ENCODE measurements at regions not wholly inside any gene's neighbourhood (a gene's known extent, or its start where the extent isn't known, plus 50 kb on each side); places are given as distances from the start of the nearest gene placed in this dataset.

GRCh38 chr5:5658889-5659465, 236.5 kb downstream of the ICE1 start:
- in situ Hi-C loops (cut with MboI; ENCODE audit: low sequenced_read_pairs, unreplicated experiment), result no loop called here
- TF ChIP-seq CTCF (IDR thresholded peaks at IDR 0.05; ENCODE audit: borderline replicate concordance, control extremely low read depth, extremely low read depth, insufficient read depth, missing control alignments), result no peak

GRCh38 chr5:5658226-5658625, 235.7 kb downstream of the ICE1 start:
- no peak for TF ChIP-seq CTCF (IDR thresholded peaks at IDR 0.05; ENCODE audit: borderline replicate concordance, control extremely low read depth, extremely low read depth, insufficient read depth, missing control alignments)
- in situ Hi-C loops (cut with MboI; ENCODE audit: low sequenced_read_pairs, unreplicated experiment), result no loop called here
- no peak for DNase-seq (ENCODE audit: low spot score)

More at GRCh38 chr5:5658889-5659465, 236.5 kb downstream of the ICE1 start:
- DNase-seq (ENCODE audit: low spot score), result no peak

GRCh38 chr5:5652181-5652580, 229.7 kb downstream of the ICE1 start:
- DNase-seq (ENCODE audit: low spot score), result no peak
- TF ChIP-seq CTCF (IDR thresholded peaks at IDR 0.05; ENCODE audit: borderline replicate concordance, control extremely low read depth, extremely low read depth, insufficient read depth, missing control alignments), result no peak
- in situ Hi-C loops (cut with MboI; ENCODE audit: low sequenced_read_pairs, unreplicated experiment), result no loop called here

GRCh38 chr5:5650949-5651348, 228.5 kb downstream of the ICE1 start:
- in situ Hi-C loops (cut with MboI; ENCODE audit: low sequenced_read_pairs, unreplicated experiment), result no loop called here
- no peak for TF ChIP-seq CTCF (IDR thresholded peaks at IDR 0.05; ENCODE audit: borderline replicate concordance, control extremely low read depth, extremely low read depth, insufficient read depth, missing control alignments)
- DNase-seq (ENCODE audit: low spot score), result no peak

- no peak for DNase-seq (ENCODE audit: low spot score)
- in situ Hi-C loops (cut with MboI; ENCODE audit: low sequenced_read_pairs, unreplicated experiment), result no loop called here
- TF ChIP-seq CTCF (IDR thresholded peaks at IDR 0.05; ENCODE audit: borderline replicate concordance, control extremely low read depth, extremely low read depth, insufficient read depth, missing control alignments), result no peak
Measured at GRCh38 chr5:5650242-5650641, 227.8 kb downstream of the ICE1 start.

- in situ Hi-C loops (cut with MboI; ENCODE audit: low sequenced_read_pairs, unreplicated experiment), result no loop called here
- no peak for DNase-seq (ENCODE audit: low spot score)
- no peak for TF ChIP-seq CTCF (IDR thresholded peaks at IDR 0.05; ENCODE audit: borderline replicate concordance, control extremely low read depth, extremely low read depth, insufficient read depth, missing control alignments)
Measured at GRCh38 chr5:5649641-5650040, 227.2 kb downstream of the ICE1 start.

Data from GM13976 (cell line).